Fibroblast of pulmonary artery (primary cell): ENCODE measurements at regions not wholly inside any gene's neighbourhood (a gene's known extent, or its start where the extent isn't known, plus 50 kb on each side); places are given as distances from the start of the nearest gene placed in this dataset.
A peak's percentile ranks its signal among the peaks of the same experiment; 100 is the strongest.

Experiments
- DNase-seq: peaks from one replicate; pipeline ENCODE4 v3.0.0-alpha.2; 2010; ENCODE audit warnings: low read depth
- H3K4me3 ChIP-seq: replicated peaks from 2 replicates; pipeline ENCODE4 v1.5.1; 2011; ENCODE audit warnings: low read depth, mild to moderate bottlenecking, control low read depth, low read length, moderate library complexity
- TF ChIP-seq, protein P1 (sequence below): IDR thresholded peaks from 2 replicates; pipeline ENCODE4 v1.5.1; 2011; ENCODE audit warnings: mild to moderate bottlenecking, control low read depth, low read length, inconsistent platforms; ENCODE audit errors: missing control alignments

DNA sequence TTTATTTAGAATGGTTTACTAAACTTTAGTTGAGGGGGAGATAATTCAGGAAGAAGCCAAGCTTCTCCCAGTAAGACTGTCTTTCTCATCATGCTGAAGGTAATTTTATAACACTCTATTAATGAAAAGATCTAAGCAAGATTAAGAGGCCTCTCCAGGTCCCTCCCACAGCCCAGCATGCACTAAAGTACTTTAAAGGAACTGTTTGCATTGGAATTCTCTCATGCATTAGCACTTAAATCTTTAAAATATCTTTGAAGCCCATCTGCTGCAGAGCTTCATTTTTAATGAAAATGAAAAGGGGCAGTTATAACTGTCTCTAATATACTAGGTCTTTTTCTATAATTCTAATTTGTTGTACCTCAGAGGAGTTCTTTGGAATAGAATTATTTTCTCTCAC lies 1379.1 kb upstream of the ADGRL4 start:
- DNase-seq, result no peak
- H3K4me3 ChIP-seq, result no peak overlapping the region
- TF ChIP-seq, protein P1, sequence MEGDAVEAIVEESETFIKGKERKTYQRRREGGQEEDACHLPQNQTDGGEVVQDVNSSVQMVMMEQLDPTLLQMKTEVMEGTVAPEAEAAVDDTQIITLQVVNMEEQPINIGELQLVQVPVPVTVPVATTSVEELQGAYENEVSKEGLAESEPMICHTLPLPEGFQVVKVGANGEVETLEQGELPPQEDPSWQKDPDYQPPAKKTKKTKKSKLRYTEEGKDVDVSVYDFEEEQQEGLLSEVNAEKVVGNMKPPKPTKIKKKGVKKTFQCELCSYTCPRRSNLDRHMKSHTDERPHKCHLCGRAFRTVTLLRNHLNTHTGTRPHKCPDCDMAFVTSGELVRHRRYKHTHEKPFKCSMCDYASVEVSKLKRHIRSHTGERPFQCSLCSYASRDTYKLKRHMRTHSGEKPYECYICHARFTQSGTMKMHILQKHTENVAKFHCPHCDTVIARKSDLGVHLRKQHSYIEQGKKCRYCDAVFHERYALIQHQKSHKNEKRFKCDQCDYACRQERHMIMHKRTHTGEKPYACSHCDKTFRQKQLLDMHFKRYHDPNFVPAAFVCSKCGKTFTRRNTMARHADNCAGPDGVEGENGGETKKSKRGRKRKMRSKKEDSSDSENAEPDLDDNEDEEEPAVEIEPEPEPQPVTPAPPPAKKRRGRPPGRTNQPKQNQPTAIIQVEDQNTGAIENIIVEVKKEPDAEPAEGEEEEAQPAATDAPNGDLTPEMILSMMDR, result no peak

DNA sequence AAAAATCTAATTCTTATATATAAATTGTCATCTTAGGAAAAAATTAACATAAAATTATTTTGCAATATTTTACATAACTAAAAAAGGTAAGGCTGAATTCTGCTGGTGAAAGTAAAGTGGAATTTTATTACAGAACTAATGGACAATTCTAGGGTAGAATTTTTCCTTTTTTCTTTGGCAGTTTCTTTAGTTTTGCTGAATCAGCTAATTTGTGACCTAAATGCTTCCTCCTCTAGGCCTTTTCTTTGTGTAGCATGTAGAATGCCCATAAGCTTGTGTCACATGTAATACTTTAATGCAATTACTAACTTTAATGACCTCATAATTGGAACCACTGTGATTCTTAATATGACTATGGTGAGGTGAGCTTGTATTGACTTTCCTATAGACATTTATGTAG lies 1378.4 kb upstream of the ADGRL4 start:
- DNase-seq, result no peak
- no peak overlapping the region for H3K4me3 ChIP-seq
- TF ChIP-seq, protein P1, result no peak

DNA sequence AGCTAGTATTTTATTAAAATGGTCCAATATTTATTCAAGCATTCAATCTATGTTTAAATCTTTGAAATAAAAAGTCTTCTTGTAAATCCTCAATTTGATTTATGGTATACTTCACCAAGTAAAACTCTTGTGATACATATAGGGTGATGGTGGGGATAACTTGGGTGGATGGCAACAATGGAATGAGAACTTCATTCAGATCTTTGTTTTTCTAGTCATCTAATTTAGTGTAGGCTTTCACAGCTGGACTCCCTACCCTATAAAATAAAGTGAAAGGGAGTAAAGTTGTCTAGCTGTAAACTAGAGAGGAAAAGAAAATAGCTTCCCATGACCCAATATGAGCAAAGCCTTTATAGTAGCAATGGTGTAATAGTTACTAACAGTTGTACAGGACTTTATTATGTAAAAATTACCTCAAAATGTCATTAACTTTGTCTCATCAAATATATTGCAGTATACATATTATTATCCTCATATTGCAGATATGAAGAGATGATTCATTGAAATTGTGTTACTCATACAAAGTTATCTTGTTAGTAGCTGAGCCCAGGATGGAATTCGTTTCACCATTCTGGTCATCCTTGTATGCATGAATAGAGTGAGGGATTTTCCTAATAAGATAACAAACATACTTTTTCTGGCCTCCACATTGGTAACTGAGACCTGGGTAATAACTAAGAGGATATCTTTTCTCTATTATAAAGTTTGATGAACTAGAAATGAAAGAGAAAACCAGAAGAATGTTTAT lies 1377.7 kb upstream of the ADGRL4 start:
- H3K4me3 ChIP-seq, result no peak overlapping the region
- peak; percentile 62 for DNase-seq
- TF ChIP-seq, protein P1, result no peak

DNA sequence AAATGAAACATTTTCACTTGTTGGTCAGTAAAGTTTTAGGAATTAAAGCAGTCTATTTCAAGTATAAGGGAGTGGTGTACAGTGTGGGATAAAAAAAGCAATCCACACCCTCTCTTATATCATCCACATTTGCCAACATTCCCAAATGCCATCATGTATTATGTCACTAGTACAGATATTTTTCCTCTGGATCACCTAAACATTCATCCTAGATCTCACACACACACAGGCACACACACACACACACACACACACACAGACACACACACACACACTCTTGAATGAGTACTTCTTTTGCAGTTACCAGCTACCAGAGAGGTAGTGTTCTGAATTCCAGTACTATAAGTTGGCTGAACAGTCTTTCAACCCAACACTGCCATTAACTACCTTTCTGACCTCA lies 1369.1 kb upstream of the ADGRL4 start:
- H3K4me3 ChIP-seq, result no peak overlapping the region
- TF ChIP-seq, protein P1, result no peak
- DNase-seq, result peak; percentile 61

DNA sequence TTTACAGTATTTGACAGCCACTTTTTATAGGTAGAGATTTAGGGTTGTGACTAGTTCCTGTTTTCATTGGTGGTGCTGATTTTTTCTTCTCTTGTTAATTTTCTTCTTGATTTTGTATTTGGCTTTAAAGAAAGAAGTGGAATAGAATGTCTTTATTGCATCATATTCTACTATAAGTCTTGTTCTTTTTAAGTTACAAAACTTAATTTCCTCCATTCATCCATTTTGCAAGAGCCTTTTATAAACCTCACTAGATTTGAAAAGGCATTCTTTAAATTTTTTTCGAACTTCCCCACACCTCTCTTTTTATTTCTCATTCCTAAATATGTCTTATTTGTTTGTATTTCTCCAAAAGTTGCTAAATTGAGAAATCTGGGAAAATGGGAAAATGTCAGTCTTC lies 1368.6 kb upstream of the ADGRL4 start:
- DNase-seq, result peak; percentile 7
- H3K4me3 ChIP-seq, result no peak overlapping the region
- TF ChIP-seq, protein P1, result no peak

DNA sequence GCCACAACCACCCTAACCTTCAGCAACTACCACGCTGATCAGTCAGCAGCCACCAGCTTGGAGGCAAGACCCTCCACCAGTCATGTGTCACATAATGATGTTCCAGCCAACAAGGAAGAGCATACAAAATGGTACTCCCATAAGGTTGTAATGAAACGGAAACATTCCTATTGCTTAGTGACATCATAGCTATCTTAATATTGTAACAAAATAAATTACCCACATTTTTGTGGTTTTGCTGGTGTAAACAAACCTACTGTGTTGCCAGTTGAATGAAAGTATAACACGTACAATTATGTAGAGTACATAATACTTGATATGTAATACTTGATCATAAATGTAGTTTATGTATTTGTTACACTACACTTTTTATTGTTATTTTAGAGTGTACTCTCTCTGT lies 1363.2 kb upstream of the ADGRL4 start:
- no peak overlapping the region for H3K4me3 ChIP-seq
- TF ChIP-seq, protein P1, result no peak
- no peak for DNase-seq

DNA sequence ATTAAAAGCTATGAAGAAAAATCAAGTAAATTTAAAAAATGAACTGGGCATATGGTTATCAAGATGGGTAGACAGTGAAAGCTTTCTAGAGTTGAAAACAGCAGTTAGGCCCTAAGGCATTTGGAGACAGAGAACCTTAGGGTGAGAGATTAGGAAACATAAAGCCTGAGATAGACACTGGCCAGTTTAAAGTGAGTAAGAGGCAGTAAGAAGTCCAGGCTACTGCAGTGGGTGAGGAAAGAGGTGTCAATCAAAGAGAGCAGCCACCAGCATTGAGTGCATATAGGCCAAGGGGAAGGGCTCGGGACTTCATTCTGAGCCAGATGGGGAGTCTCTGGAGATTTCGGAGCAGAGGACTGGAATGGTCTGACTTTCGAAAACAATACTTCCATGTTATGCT lies 1360.5 kb upstream of the ADGRL4 start:
- TF ChIP-seq, protein P1, result no peak
- DNase-seq, result no peak
- no peak overlapping the region for H3K4me3 ChIP-seq
